ENCODE measurements at regions not wholly inside any gene's neighbourhood (a gene's known extent, or its start where the extent isn't known, plus 50 kb on each side); places are given as distances from the start of the nearest gene placed in this dataset.

DNA sequence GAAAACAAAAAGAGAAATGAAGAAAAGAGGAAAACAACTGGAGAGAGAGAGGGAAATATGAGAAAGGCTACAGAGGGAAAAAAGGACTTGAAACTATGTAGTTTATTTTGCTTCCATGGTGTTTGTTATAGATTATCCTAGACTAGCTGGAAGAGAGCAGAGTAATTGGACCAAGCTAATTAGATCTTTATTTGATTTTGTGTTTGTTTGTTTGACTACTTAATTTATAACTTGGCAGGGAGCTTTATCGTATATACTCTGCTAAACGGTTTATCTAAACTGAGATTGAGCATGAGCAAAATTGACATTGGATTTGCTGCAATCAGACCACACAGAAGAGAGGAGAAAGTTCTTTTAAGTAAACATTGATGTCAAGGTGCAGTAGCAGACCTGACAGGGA lies 443.8 kb upstream of the USP24 start:
- TF ChIP-seq, protein P1, sequence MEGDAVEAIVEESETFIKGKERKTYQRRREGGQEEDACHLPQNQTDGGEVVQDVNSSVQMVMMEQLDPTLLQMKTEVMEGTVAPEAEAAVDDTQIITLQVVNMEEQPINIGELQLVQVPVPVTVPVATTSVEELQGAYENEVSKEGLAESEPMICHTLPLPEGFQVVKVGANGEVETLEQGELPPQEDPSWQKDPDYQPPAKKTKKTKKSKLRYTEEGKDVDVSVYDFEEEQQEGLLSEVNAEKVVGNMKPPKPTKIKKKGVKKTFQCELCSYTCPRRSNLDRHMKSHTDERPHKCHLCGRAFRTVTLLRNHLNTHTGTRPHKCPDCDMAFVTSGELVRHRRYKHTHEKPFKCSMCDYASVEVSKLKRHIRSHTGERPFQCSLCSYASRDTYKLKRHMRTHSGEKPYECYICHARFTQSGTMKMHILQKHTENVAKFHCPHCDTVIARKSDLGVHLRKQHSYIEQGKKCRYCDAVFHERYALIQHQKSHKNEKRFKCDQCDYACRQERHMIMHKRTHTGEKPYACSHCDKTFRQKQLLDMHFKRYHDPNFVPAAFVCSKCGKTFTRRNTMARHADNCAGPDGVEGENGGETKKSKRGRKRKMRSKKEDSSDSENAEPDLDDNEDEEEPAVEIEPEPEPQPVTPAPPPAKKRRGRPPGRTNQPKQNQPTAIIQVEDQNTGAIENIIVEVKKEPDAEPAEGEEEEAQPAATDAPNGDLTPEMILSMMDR (conservative IDR thresholded peaks at IDR 0.05): no peak
- no peak overlapping the region for H3K27ac ChIP-seq

DNA sequence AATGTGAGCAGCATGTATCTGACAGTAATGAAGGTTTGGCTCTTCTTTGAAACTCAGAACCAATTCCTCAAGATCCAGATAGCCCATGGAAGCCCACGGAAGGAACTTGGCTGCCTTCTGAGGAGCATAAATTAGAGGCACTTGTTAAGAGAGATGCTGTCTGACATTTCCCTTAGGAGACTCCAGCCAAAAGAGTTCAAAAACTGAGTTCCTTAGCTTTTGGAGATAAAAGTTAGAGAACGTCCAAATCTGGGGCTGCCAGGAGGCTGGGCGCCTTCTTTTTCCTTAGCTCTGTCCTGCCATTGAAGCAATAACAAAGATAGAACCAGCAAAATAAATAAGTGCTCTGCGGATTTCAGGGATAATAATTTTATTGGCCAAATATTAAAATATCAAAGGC lies 439.6 kb upstream of the USP24 start:
- H3K27ac ChIP-seq: no peak overlapping the region
- TF ChIP-seq, protein P1 (conservative IDR thresholded peaks at IDR 0.05): no peak

DNA sequence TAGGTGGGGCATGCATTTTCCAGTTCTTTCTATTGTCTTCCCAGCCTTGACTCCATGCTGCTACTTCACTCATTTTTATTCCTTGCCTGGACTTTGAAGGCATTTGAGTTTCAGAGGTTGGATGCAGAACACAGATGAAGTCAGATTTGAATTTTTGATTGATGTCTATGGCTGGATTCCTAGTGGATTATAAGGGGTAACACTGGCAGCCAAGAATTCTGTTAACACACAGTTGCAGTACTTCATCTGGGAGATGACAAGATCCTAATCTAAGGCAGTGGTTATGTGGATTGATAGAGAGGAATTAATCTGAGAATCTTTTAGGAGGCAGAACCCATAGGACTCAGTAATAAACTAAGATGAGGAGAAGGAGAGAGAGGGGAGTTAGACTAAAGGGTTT lies 439.0 kb upstream of the USP24 start:
- TF ChIP-seq, protein P1 (conservative IDR thresholded peaks at IDR 0.05): no peak
- no peak overlapping the region for H3K27ac ChIP-seq

DNA sequence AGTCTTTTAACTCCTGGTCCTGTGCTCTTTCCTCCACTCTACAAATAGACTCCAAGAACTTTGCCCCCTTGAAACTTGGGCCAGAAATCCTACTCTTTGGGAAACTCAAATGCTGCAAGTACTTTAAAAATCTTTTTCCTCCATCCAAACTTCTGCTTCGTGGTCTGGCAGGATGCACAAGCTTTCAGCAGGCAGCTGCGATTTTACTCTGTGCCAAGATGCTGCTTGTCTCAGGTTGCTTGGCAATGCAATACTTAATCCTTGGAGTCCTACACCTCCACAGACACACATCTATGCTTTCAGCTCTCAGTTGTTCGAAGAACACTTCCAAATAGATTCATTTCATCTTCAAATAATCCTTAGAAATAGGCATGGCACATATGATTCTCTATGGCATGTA lies 435.3 kb upstream of the USP24 start:
- no peak overlapping the region for H3K27ac ChIP-seq
- TF ChIP-seq, protein P1 (conservative IDR thresholded peaks at IDR 0.05): no peak

DNA sequence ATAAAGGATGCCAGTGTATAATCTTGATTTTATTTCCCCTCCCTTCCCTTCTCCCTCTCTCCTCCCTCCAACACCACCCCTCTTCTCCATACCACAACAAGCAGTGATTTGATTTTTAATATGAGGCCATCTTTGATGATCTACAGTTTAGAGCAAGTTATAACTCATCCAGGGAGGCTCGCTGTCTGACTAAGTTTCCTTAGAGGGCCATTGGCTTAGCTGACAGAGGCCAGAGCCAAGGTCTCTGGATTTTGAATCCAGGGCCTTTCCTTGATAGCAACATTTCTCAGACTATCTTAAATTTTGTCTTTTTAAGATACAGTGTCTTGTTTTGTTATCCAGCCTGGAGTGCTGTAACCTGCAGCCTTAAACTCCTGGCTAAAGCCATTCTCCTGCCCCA lies 431.0 kb upstream of the USP24 start:
- TF ChIP-seq, protein P1 (conservative IDR thresholded peaks at IDR 0.05): no peak
- no peak overlapping the region for H3K27ac ChIP-seq

DNA sequence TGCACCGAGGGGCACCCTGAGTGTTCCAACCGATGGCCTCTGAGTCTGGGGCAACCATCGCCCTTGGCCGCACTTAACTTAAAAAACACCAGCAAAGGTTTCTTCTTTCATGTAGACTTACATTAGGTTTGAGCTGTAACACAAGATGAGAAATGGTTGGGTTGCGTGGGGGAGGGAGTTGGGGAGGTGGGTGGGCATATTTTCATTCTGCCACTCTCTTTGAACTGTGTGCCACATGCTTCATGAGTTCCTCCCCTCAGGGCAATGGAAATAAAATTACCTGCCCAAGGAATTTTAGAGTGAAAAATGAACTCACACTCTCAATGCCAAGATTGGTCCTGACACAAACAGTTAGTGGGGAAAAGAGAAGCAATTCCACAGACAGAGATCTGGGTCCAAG lies 430.1 kb upstream of the USP24 start:
- no peak overlapping the region for H3K27ac ChIP-seq
- TF ChIP-seq, protein P1 (conservative IDR thresholded peaks at IDR 0.05): no peak

DNA sequence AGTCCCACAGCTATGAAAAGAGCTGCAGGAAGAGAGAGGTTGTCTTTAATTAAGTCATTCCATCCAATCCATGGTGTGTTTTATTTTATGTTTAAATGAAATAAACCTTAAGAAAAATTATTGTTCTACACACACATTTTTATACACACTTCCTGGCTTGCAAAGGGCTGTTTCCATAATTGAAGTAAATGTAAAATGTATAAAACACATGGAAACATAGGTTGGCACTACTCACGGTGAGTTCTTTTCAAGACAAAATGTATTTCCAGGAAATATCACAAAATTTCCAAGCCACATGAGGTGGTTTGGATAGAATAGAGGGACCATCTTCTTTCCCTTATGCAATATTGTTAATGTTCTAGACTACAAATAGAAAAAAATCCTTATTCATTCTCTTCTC lies 426.8 kb upstream of the USP24 start:
- H3K27ac ChIP-seq: no peak overlapping the region
- TF ChIP-seq, protein P1 (conservative IDR thresholded peaks at IDR 0.05): no peak

Measured in VCaP (cell line).